IPS-20b (cell line): ENCODE measurements at regions not wholly inside any gene's neighbourhood (a gene's known extent, or its start where the extent isn't known, plus 50 kb on each side); places are given as distances from the start of the nearest gene placed in this dataset.

ENCODE experiments used
- H3K27ac ChIP-seq: one replicate; pipeline ENCODE4 v1.5.1; 2013; ENCODE audit warnings: low read length
- H3K27me3 ChIP-seq: 2 replicates; pipeline ENCODE4 v1.6.1; 2013; ENCODE audit warnings: mild to moderate bottlenecking, low read length, inconsistent platforms; ENCODE audit not compliant: insufficient read depth
- H3K36me3 ChIP-seq: 2 replicates; pipeline ENCODE4 v1.6.1; 2013; ENCODE audit warnings: low read depth, mild to moderate bottlenecking, inconsistent platforms, low read length, moderate library complexity; ENCODE audit not compliant: insufficient read depth
- H3K4me1 ChIP-seq: 2 replicates; pipeline ENCODE4 v1.6.1; 2013; ENCODE audit warnings: mild to moderate bottlenecking, control low read depth, inconsistent platforms, low read length, moderate library complexity; ENCODE audit not compliant: insufficient read depth
- H3K4me3 ChIP-seq: 2 replicates; pipeline ENCODE4 v1.5.1; 2013; ENCODE audit warnings: mild to moderate bottlenecking, low read length, inconsistent platforms
- H3K9ac ChIP-seq: 2 replicates; pipeline ENCODE4 v1.6.1; 2013; ENCODE audit warnings: low read depth, mild to moderate bottlenecking, inconsistent platforms, low read length, moderate library complexity
- H3K9me3 ChIP-seq: 2 replicates; pipeline ENCODE4 v1.6.1; 2013; ENCODE audit warnings: mild to moderate bottlenecking, low read depth, low read length, inconsistent platforms; ENCODE audit not compliant: insufficient read depth

- H3K36me3 ChIP-seq = no peaks in the 10 kb centered on the region
- no peak overlapping the region for H3K27ac ChIP-seq
- H3K4me3 ChIP-seq = no peak overlapping the region
These were observed 87.3 kb upstream of the TOMM7 start for GRCh38 chr7:22909917-22910316.

GRCh38 chr7:22907805-22908204 lies 85.2 kb upstream of the TOMM7 start:
- no peaks in the 10 kb centered on the region for H3K27me3 ChIP-seq
- no peak overlapping the region for H3K27ac ChIP-seq
- H3K36me3 ChIP-seq = no peaks in the 10 kb centered on the region
- H3K4me1 ChIP-seq = no peaks in the 10 kb centered on the region
- H3K9me3 ChIP-seq = no peaks in the 10 kb centered on the region
- H3K4me3 ChIP-seq = no peak overlapping the region
- H3K9ac ChIP-seq = no peak overlapping the region

More at GRCh38 chr7:22909917-22910316, 87.3 kb upstream of the TOMM7 start:
- no peak overlapping the region for H3K9ac ChIP-seq
- H3K27me3 ChIP-seq = no peaks in the 10 kb centered on the region
- no peaks in the 10 kb centered on the region for H3K9me3 ChIP-seq
- H3K4me1 ChIP-seq = no peaks in the 10 kb centered on the region

GRCh38 chr7:22900784-22901183 lies 78.1 kb upstream of the TOMM7 start:
- H3K27ac ChIP-seq = no peak overlapping the region
- no peaks in the 10 kb centered on the region for H3K36me3 ChIP-seq
- H3K9me3 ChIP-seq = no peaks in the 10 kb centered on the region
- no peak overlapping the region for H3K9ac ChIP-seq
- H3K4me1 ChIP-seq = peaks cover 9% of the 10 kb centered on the region; the same call in 1 of the 2 replicates
- H3K4me3 ChIP-seq = no peak overlapping the region
- H3K27me3 ChIP-seq = no peaks in the 10 kb centered on the region

- Histone ChIP-seq H3K27ac (no peak overlapping the region), H3K27me3 (no peaks in the 10 kb centered on the region), H3K9ac (no peak overlapping the region), H3K4me3 (no peak overlapping the region), H3K36me3 (no peaks in the 10 kb centered on the region), H3K9me3 (no peaks in the 10 kb centered on the region), H3K4me1 (peaks cover 9% of the 10 kb centered on the region; the same call in 1 of the 2 replicates)
These were observed 77.5 kb upstream of the TOMM7 start for GRCh38 chr7:22900101-22900500.

GRCh38 chr7:22896917-22897316 lies 74.3 kb upstream of the TOMM7 start:
- Histone ChIP-seq H3K4me1 (peaks cover 9% of the 10 kb centered on the region; the same call in 1 of the 2 replicates), H3K27me3 (no peaks in the 10 kb centered on the region), H3K36me3 (no peaks in the 10 kb centered on the region), H3K27ac (no peak overlapping the region), H3K9ac (no peak overlapping the region), H3K4me3 (no peak overlapping the region), H3K9me3 (no peaks in the 10 kb centered on the region)

- Histone ChIP-seq H3K36me3 (no peaks in the 10 kb centered on the region), H3K4me1 (peaks cover 9% of the 10 kb centered on the region; the same call in 1 of the 2 replicates), H3K27me3 (no peaks in the 10 kb centered on the region), H3K4me3 (no peak overlapping the region), H3K27ac (no peak overlapping the region), H3K9ac (no peak overlapping the region), H3K9me3 (no peaks in the 10 kb centered on the region)
These were observed 73.1 kb upstream of the TOMM7 start for GRCh38 chr7:22895828-22896165.

GRCh38 chr7:22895140-22895827 lies 72.6 kb upstream of the TOMM7 start:
- H3K27ac ChIP-seq = no peak overlapping the region

GRCh38 chr7:22894546-22894945 lies 71.9 kb upstream of the TOMM7 start:
- Histone ChIP-seq H3K27me3 (no peaks in the 10 kb centered on the region), H3K27ac (no peak overlapping the region), H3K9me3 (no peaks in the 10 kb centered on the region), H3K4me3 (no peak overlapping the region), H3K4me1 (peaks cover 9% of the 10 kb centered on the region; the same call in 1 of the 2 replicates), H3K36me3 (no peaks in the 10 kb centered on the region), H3K9ac (no peak overlapping the region)

More at GRCh38 chr7:22895140-22895827, 72.6 kb upstream of the TOMM7 start:
- no peaks in the 10 kb centered on the region for H3K9me3 ChIP-seq
- H3K27me3 ChIP-seq = no peaks in the 10 kb centered on the region
- no peaks in the 10 kb centered on the region for H3K36me3 ChIP-seq
- H3K4me3 ChIP-seq = no peak overlapping the region
- peaks cover 9% of the 10 kb centered on the region; the same call in 1 of the 2 replicates for H3K4me1 ChIP-seq
- no peak overlapping the region for H3K9ac ChIP-seq

GRCh38 chr7:22890773-22891172 lies 68.1 kb upstream of the TOMM7 start:
- Histone ChIP-seq H3K4me1 (no peaks in the 10 kb centered on the region), H3K9me3 (no peaks in the 10 kb centered on the region), H3K4me3 (no peak overlapping the region), H3K36me3 (no peaks in the 10 kb centered on the region), H3K27ac (no peak overlapping the region), H3K9ac (no peak overlapping the region), H3K27me3 (no peaks in the 10 kb centered on the region)

GRCh38 chr7:22885797-22886261 lies 63.2 kb upstream of the TOMM7 start:
- no peaks in the 10 kb centered on the region for H3K4me1 ChIP-seq
- no peak overlapping the region for H3K27ac ChIP-seq
- H3K4me3 ChIP-seq = no peak overlapping the region
- no peaks in the 10 kb centered on the region for H3K27me3 ChIP-seq
- H3K9ac ChIP-seq = no peak overlapping the region
- H3K9me3 ChIP-seq = no peaks in the 10 kb centered on the region
- no peaks in the 10 kb centered on the region for H3K36me3 ChIP-seq

GRCh38 chr7:22884911-22885788 lies 62.5 kb upstream of the TOMM7 start:
- Histone ChIP-seq H3K9ac (no peak overlapping the region), H3K9me3 (no peaks in the 10 kb centered on the region), H3K4me3 (no peak overlapping the region), H3K27ac (no peak overlapping the region), H3K36me3 (no peaks in the 10 kb centered on the region), H3K4me1 (no peaks in the 10 kb centered on the region), H3K27me3 (no peaks in the 10 kb centered on the region)

GRCh38 chr7:22882106-22882505 lies 59.5 kb upstream of the TOMM7 start:
- Histone ChIP-seq H3K9me3 (no peaks in the 10 kb centered on the region), H3K27me3 (no peaks in the 10 kb centered on the region)

More at GRCh38 chr7:22882106-22882505, 59.5 kb upstream of the TOMM7 start:
- H3K4me3 ChIP-seq = no peak overlapping the region
- no peak overlapping the region for H3K27ac ChIP-seq
- no peak overlapping the region for H3K9ac ChIP-seq
- no peaks in the 10 kb centered on the region for H3K36me3 ChIP-seq
- no peaks in the 10 kb centered on the region for H3K4me1 ChIP-seq
